ENCODE measurements at regions not wholly inside any gene's neighbourhood (a gene's known extent, or its start where the extent isn't known, plus 50 kb on each side); places are given as distances from the start of the nearest gene placed in this dataset.
"Not testable (repeated sequence)": the region's sequence is repeated elsewhere in the genome, so short reads cannot be mapped to it uniquely, and the experiment has no call there.

DNA sequence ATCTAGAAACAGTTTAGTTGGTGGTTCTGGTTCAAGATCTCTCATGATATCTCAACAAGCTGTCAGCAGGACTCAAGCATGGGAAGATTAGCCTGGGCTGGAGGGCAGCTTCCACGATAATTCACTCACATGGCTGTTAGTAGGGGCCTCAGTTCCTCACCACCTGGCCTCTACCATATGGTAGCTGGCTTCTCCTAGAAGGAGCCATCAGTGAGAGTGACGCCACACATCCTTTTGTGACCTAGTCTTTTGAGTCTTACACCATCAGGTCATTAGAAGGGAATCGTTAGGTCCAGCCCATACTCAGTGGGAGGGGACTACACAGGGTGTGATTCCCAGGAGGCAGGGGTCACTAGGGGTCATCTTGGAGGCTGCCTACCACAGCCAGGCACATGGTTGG is 239.3 kb upstream of the PLPP4 start:
- H3K9me3 ChIP-seq, result no peaks in the 10 kb centered on the region
- DNase-seq, result no peak
- WGBS, 2 donors (ENCODE audit: low coverage in 1 of 2), result 48% methylated on average over 3 of the region's 3 CpGs; no CpG with 5 or more reads in 1 of the 2 donors
- H3K4me3 ChIP-seq, result no peak overlapping the region
- no peaks in the 10 kb centered on the region for H3K4me1 ChIP-seq
- in situ Hi-C loops (cut with MboI; ENCODE audit: low pct_ligation_motif_present in 1 of 4, low pct_unique_long_range_greater_than_20kb in 1 of 4, low sequenced_read_pairs in 3 of 4), result no loop called here
- intact Hi-C loops (cut with DNase I; ENCODE audit: low total_unique reads), result no loop called here
- TF ChIP-seq POLR2A (IDR thresholded peaks at IDR 0.05) (no peak), POLR2AphosphoS5 (IDR thresholded peaks at IDR 0.05) (no peak), EP300 (IDR thresholded peaks at IDR 0.05; ENCODE audit: low read depth) (no peak), CTCF (IDR thresholded peaks at IDR 0.05) (no peak)
- no peak overlapping the region for H3K27ac ChIP-seq
- H3K27me3 ChIP-seq, result no peaks in the 10 kb centered on the region
- no peaks in the 10 kb centered on the region for H3K36me3 ChIP-seq

DNA sequence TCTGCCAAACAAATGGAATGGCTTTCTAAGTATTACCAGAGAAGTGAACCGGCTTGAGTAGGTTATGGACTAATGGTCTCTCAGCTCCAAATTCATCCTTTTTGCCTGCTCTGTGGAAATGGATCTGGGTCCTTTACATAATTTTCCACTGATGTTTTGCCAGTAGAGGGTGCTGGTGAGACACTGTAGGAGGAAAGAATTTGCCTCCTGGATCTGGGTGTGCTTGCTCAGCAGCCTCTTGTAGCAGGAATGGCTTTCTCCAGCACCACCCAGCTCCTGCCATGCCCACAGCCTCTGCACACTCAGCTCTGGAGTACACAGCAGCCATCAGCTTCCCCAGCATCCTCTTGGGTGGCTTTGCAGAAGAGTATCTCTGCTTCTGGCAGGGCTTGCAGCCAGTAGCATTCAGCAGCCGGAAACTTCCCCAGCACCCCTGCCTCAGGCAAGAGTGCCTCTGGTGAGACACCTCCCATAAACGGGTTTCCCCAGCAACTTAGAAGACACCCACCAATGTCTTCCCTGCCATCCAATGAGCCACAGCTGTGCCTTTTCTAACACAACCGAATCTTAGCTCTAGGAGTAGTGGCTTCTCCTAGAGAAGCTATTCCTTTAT is 235.0 kb upstream of the PLPP4 start:
- Histone ChIP-seq H3K4me1 (no peaks in the 10 kb centered on the region), H3K9me3 (no peaks in the 10 kb centered on the region), H3K27ac (no peak overlapping the region), H3K27me3 (no peaks in the 10 kb centered on the region), H3K4me3 (no peak overlapping the region), H3K36me3 (no peaks in the 10 kb centered on the region)
- DNase-seq, result no peak
- intact Hi-C loops (cut with DNase I; ENCODE audit: low total_unique reads) (no loop called here), in situ Hi-C loops (cut with MboI; ENCODE audit: low pct_ligation_motif_present in 1 of 4, low pct_unique_long_range_greater_than_20kb in 1 of 4, low sequenced_read_pairs in 3 of 4) (no loop called here)
- TF ChIP-seq CTCF (IDR thresholded peaks at IDR 0.05), result peak; percentile 21 to 54 (median 51)
- no peak for TF ChIP-seq EP300 (IDR thresholded peaks at IDR 0.05; ENCODE audit: low read depth)
- no peak for TF ChIP-seq POLR2A (IDR thresholded peaks at IDR 0.05)
- WGBS, 2 donors (ENCODE audit: low coverage in 1 of 2), result 53 to 70% methylated on average over 3 to 4 of the region's 4 CpGs

DNA sequence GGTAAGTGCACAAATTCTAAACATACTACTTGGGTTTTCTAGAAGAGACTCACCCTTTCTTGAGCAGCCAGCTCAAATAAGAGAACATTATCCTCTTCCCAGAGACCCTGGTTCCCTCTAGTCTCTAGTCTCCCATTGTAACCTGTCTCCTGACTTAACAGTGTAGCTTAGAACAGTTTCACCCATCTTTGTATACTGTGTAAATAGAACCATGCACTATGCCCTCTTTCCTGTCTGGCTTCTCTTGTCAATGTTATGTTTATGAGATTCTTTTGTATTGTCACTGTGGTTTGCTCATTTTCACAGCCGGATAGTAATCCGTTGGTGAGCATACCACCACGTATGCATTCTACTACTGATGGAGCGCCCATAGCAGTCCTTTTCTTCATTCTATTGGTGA is 227.4 kb upstream of the PLPP4 start:
- Histone ChIP-seq H3K27ac (no peak overlapping the region), H3K4me3 (no peak overlapping the region), H3K27me3 (no peaks in the 10 kb centered on the region), H3K9me3 (no peaks in the 10 kb centered on the region), H3K4me1 (no peaks in the 10 kb centered on the region), H3K36me3 (no peaks in the 10 kb centered on the region)
- intact Hi-C loops (cut with DNase I; ENCODE audit: low total_unique reads) (no loop called here), in situ Hi-C loops (cut with MboI; ENCODE audit: low pct_ligation_motif_present in 1 of 4, low pct_unique_long_range_greater_than_20kb in 1 of 4, low sequenced_read_pairs in 3 of 4) (no loop called here)
- DNase-seq, result no peak
- 70% methylated on average over 4 of the region's 4 CpGs; no CpG with 5 or more reads in 1 of the 2 donors for WGBS, 2 donors (ENCODE audit: low coverage in 1 of 2)
- TF ChIP-seq POLR2AphosphoS5 (IDR thresholded peaks at IDR 0.05) (no peak), CTCF (IDR thresholded peaks at IDR 0.05) (no peak), POLR2A (IDR thresholded peaks at IDR 0.05) (no peak), EP300 (IDR thresholded peaks at IDR 0.05; ENCODE audit: low read depth) (no peak)

- H3K4me3 ChIP-seq; DNase-seq; intact Hi-C loops (cut with DNase I; ENCODE audit: low total_unique reads); H3K9me3 ChIP-seq; H3K36me3 ChIP-seq; H3K27me3 ChIP-seq; in situ Hi-C loops (cut with MboI; ENCODE audit: low pct_ligation_motif_present in 1 of 4, low pct_unique_long_range_greater_than_20kb in 1 of 4, low sequenced_read_pairs in 3 of 4); H3K27ac ChIP-seq; H3K4me1 ChIP-seq: not testable (repeated sequence)
- WGBS, 2 donors (ENCODE audit: low coverage in 1 of 2), result 39% methylated on average over 11 of the region's 12 CpGs; no CpG with 5 or more reads in 1 of the 2 donors
Measured at GRCh38 chr10:120239695-120240094, 217.3 kb upstream of the PLPP4 start.

GRCh38 chr10:120251821-120252442 is 205.1 kb upstream of the PLPP4 start:
- Histone ChIP-seq H3K27ac (no peak overlapping the region), H3K4me1 (no peaks in the 10 kb centered on the region), H3K27me3 (no peaks in the 10 kb centered on the region), H3K36me3 (no peaks in the 10 kb centered on the region), H3K9me3 (no peaks in the 10 kb centered on the region), H3K4me3 (no peak overlapping the region)
- DNase-seq, result no peak
- 79% methylated on average over 8 of the region's 13 CpGs; no CpG with 5 or more reads in 1 of the 2 donors for WGBS, 2 donors (ENCODE audit: low coverage in 1 of 2)
- TF ChIP-seq CTCF (IDR thresholded peaks at IDR 0.05), result no peak
- no peak for TF ChIP-seq POLR2A (IDR thresholded peaks at IDR 0.05)
- TF ChIP-seq POLR2AphosphoS5 (IDR thresholded peaks at IDR 0.05), result no peak
- TF ChIP-seq EP300 (IDR thresholded peaks at IDR 0.05; ENCODE audit: low read depth), result no peak
- intact Hi-C loops (cut with DNase I; ENCODE audit: low total_unique reads) (no loop called here), in situ Hi-C loops (cut with MboI; ENCODE audit: low pct_ligation_motif_present in 1 of 4, low pct_unique_long_range_greater_than_20kb in 1 of 4, low sequenced_read_pairs in 3 of 4) (no loop called here)
